ENCODE measurements at regions not wholly inside any gene's neighbourhood (a gene's known extent, or its start where the extent isn't known, plus 50 kb on each side); places are given as distances from the start of the nearest gene placed in this dataset.

DNA sequence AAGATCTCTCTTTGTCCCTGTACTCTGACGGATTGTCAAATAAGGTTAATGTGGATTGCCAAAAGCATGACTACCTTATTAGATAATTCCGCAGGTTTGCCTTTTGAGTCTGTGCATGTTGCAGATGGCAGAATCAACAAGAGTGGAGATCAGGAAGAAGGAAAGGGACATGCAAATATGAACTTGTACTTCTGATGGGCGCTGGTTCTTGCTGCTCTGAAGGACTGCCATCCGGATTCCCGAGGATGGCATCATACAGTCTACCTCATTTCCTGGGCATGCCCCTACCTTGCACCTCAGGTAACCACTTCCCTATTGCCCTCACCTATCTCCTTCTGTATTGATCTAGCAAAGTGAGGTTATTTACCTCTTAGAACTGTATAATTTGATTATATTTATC lies 504.2 kb downstream of the ACTL7B start:
- no CpG with 5 or more reads among the region's 5 CpGs for WGBS, 2 experiments (ENCODE audit: extremely low coverage in 2 of 2, insufficient read length in 1 of 2)
- DNase-seq (no peak), ATAC-seq (ENCODE audit: low read depth) (no peak)
- Histone ChIP-seq H3K9ac (ENCODE audit: low read depth, low read length) (no peak overlapping the region), H3K4me1 (ENCODE audit: control insufficient read depth, insufficient read depth, low read length) (no peaks in the 10 kb centered on the region), H2BK5ac (ENCODE audit: low read depth, low read length, poor library complexity, severe bottlenecking) (no peak overlapping the region), H3K79me1 (ENCODE audit: low read depth in 1 of 2, low read length in 2 of 2) (no peaks in the 10 kb centered on the region), H2BK120ac (ENCODE audit: low read depth, low read length) (no peak overlapping the region), H3K9me3 (ENCODE audit: control insufficient read depth, insufficient read depth, low read length) (no peaks in the 10 kb centered on the region), H4K91ac (ENCODE audit: insufficient read depth, low read depth, low read length) (no peak overlapping the region), H3K4ac (ENCODE audit: low read depth, low read length) (no peak overlapping the region), H3K36me3 (ENCODE audit: control insufficient read depth, insufficient read depth, low read length) (no peaks in the 10 kb centered on the region), H3K18ac (ENCODE audit: low read depth, low read length) (no peak overlapping the region), H3K4me3 (ENCODE audit: insufficient read depth, low read depth, low read length) (no peak overlapping the region), H3K9me1 (ENCODE audit: insufficient read depth, low read length) (no peaks in the 10 kb centered on the region), H2BK20ac (ENCODE audit: low read depth, low read length) (no peak overlapping the region), H2AFZ (replicated peaks; ENCODE audit: low read length, poor library complexity) (no peak overlapping the region), H3K27me3 (ENCODE audit: control insufficient read depth, insufficient read depth, low read length) (no peaks in the 10 kb centered on the region), H3K27ac (ENCODE audit: insufficient read depth, low read length) (no peak overlapping the region), H3K23ac (ENCODE audit: low read depth, low read length) (no peak overlapping the region), H2BK15ac (ENCODE audit: low read depth, low read length) (no peak overlapping the region), H3K14ac (replicated peaks; ENCODE audit: low read depth, low read length) (no peak overlapping the region), H3K4me2 (ENCODE audit: low read depth, low read length) (no peak overlapping the region), H4K20me1 (ENCODE audit: insufficient read depth, low read length) (no peaks in the 10 kb centered on the region), H2AK5ac (ENCODE audit: low read depth, low read length) (no peak overlapping the region), H4K5ac (ENCODE audit: low read depth, low read length) (no peak overlapping the region), H4K8ac (ENCODE audit: low read depth in 2 of 2, low read length in 2 of 2) (no peak overlapping the region), H3K56ac (ENCODE audit: extremely low read depth, insufficient read depth, low read length) (no peak overlapping the region), H2AK9ac (replicated peaks; ENCODE audit: low read depth, low read length, poor library complexity) (no peak overlapping the region)
- TF ChIP-seq ELK1 (IDR thresholded peaks at IDR 0.05; ENCODE audit: borderline replicate concordance, low read depth, low read length) = no peak
- TF ChIP-seq MAFK (IDR thresholded peaks at IDR 0.05; ENCODE audit: low read depth, low read length) = no peak
- TF ChIP-seq NFE2L2 (IDR thresholded peaks at IDR 0.05; ENCODE audit: low read depth, low read length) = no peak
- no peak for TF ChIP-seq FOS (IDR thresholded peaks at IDR 0.05; ENCODE audit: low read depth, low read length)
- TF ChIP-seq, protein P1, sequence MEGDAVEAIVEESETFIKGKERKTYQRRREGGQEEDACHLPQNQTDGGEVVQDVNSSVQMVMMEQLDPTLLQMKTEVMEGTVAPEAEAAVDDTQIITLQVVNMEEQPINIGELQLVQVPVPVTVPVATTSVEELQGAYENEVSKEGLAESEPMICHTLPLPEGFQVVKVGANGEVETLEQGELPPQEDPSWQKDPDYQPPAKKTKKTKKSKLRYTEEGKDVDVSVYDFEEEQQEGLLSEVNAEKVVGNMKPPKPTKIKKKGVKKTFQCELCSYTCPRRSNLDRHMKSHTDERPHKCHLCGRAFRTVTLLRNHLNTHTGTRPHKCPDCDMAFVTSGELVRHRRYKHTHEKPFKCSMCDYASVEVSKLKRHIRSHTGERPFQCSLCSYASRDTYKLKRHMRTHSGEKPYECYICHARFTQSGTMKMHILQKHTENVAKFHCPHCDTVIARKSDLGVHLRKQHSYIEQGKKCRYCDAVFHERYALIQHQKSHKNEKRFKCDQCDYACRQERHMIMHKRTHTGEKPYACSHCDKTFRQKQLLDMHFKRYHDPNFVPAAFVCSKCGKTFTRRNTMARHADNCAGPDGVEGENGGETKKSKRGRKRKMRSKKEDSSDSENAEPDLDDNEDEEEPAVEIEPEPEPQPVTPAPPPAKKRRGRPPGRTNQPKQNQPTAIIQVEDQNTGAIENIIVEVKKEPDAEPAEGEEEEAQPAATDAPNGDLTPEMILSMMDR (conservative IDR thresholded peaks at IDR 0.05; ENCODE audit: low read depth, low read length) = no peak
- no peak for TF ChIP-seq SMC3 (IDR thresholded peaks at IDR 0.05; ENCODE audit: low read depth, low read length)
- TF ChIP-seq MAZ (IDR thresholded peaks at IDR 0.05; ENCODE audit: borderline replicate concordance, low read depth, low read length) = no peak
- no peak for TF ChIP-seq RCOR1 (IDR thresholded peaks at IDR 0.05; ENCODE audit: insufficient replicate concordance, low read length)
- TF ChIP-seq USF2 (IDR thresholded peaks at IDR 0.05; ENCODE audit: low read depth, low read length) = no peak
- no peak for TF ChIP-seq CEBPB (IDR thresholded peaks at IDR 0.05; ENCODE audit: low read depth, low read length)
- TF ChIP-seq POLR2A (IDR thresholded peaks at IDR 0.05; ENCODE audit: low read depth, low read length) = no peak
- TF ChIP-seq MXI1 (IDR thresholded peaks at IDR 0.05; ENCODE audit: borderline replicate concordance, low read depth, low read length) = no peak
- no peak for TF ChIP-seq BHLHE40 (IDR thresholded peaks at IDR 0.05; ENCODE audit: low read depth, low read length)
- no peak for TF ChIP-seq RAD21 (IDR thresholded peaks at IDR 0.05; ENCODE audit: low read length)
- no peak for TF ChIP-seq CHD1 (IDR thresholded peaks at IDR 0.05; ENCODE audit: low read depth, low read length)
- TF ChIP-seq RFX5 (IDR thresholded peaks at IDR 0.05; ENCODE audit: low read depth, low read length) = no peak
- dilution Hi-C loops (cut with HindIII; ENCODE audit: low sequenced_read_pairs, unreplicated experiment) = no loop called here
- BruUV-seq (replicated peaks) = no TSS peak
- intact Hi-C loops (cut with micrococcal nuclease) = no loop called here
- CTCF ChIA-PET = no interaction called here
- in situ Hi-C loops (cut with MboI; ENCODE audit: low sequenced_read_pairs) = no loop called here
- POLR2A ChIA-PET (ENCODE audit: unreplicated experiment) = no interaction called here
